ENCODE measurements at regions not wholly inside any gene's neighbourhood (a gene's known extent, or its start where the extent isn't known, plus 50 kb on each side); places are given as distances from the start of the nearest gene placed in this dataset.

GRCh38 chr20:11716239-11716944 lies 201.3 kb upstream of the BTBD3 start:
- peak; percentile 25 for DNase-seq

GRCh38 chr20:11716945-11717248 lies 200.8 kb upstream of the BTBD3 start:
- DNase-seq = no peak

GRCh38 chr20:11717562-11717961 lies 200.1 kb upstream of the BTBD3 start:
- DNase-seq = no peak

GRCh38 chr20:11718474-11719094 lies 199.1 kb upstream of the BTBD3 start:
- no peak for DNase-seq

GRCh38 chr20:11719153-11719552 lies 198.5 kb upstream of the BTBD3 start:
- DNase-seq = no peak

- DNase-seq = no peak
These were observed 196.3 kb upstream of the BTBD3 start for GRCh38 chr20:11721411-11721810.

- no peak for DNase-seq
These were observed 193.6 kb upstream of the BTBD3 start for GRCh38 chr20:11724097-11724496.

GRCh38 chr20:11726026-11726425 lies 191.7 kb upstream of the BTBD3 start:
- DNase-seq = no peak

GRCh38 chr20:11727708-11728107 lies 190.0 kb upstream of the BTBD3 start:
- DNase-seq = no peak

GRCh38 chr20:11728937-11729336 lies 188.8 kb upstream of the BTBD3 start:
- DNase-seq = no peak

- DNase-seq = no peak
These were observed 187.9 kb upstream of the BTBD3 start for GRCh38 chr20:11729806-11730205.

GRCh38 chr20:11734431-11734830 lies 183.3 kb upstream of the BTBD3 start:
- peak; percentile 61 for DNase-seq

- no peak for DNase-seq
These were observed 178.8 kb upstream of the BTBD3 start for GRCh38 chr20:11738852-11739251.

- no peak for DNase-seq
These were observed 176.7 kb upstream of the BTBD3 start for GRCh38 chr20:11740975-11741374.

GRCh38 chr20:11745145-11745544 lies 172.5 kb upstream of the BTBD3 start:
- no peak for DNase-seq

- no peak for DNase-seq
These were observed 169.3 kb upstream of the BTBD3 start for GRCh38 chr20:11748436-11748835.

- DNase-seq = no peak
These were observed 165.4 kb upstream of the BTBD3 start for GRCh38 chr20:11752336-11752735.

- DNase-seq = no peak
These were observed 164.5 kb upstream of the BTBD3 start for GRCh38 chr20:11753155-11753554.

GRCh38 chr20:11754451-11754850 lies 163.2 kb upstream of the BTBD3 start:
- DNase-seq = no peak

- DNase-seq = peak; percentile 32
These were observed 162.4 kb upstream of the BTBD3 start for GRCh38 chr20:11755071-11755841.

- DNase-seq = no peak
These were observed 156.2 kb upstream of the BTBD3 start for GRCh38 chr20:11761497-11761896.

- no peak for DNase-seq
These were observed 150.7 kb upstream of the BTBD3 start for GRCh38 chr20:11766961-11767360.

- no peak for DNase-seq
These were observed 147.9 kb upstream of the BTBD3 start for GRCh38 chr20:11769825-11770224.

- DNase-seq = no peak
These were observed 145.4 kb upstream of the BTBD3 start for GRCh38 chr20:11772226-11772730.

All from NCI-H748 treated with DMSO at 0.1 percent for 48 hours (cell line).